Ishikawa (cell line): ENCODE measurements at regions not wholly inside any gene's neighbourhood (a gene's known extent, or its start where the extent isn't known, plus 50 kb on each side); places are given as distances from the start of the nearest gene placed in this dataset.

ENCODE experiments used
- CREB1 ChIP-seq: IDR thresholded peaks from 2 replicates; pipeline ENCODE4 v1.6.1; 2012; ENCODE audit warnings: low read depth
- EGR1 ChIP-seq: IDR thresholded peaks from 2 replicates; pipeline ENCODE4 v1.6.1; 2012
- FOXM1 ChIP-seq: IDR thresholded peaks from 2 replicates; pipeline ENCODE4 v1.6.1; 2012; ENCODE audit warnings: low read depth, borderline replicate concordance
- RAD21 ChIP-seq: IDR thresholded peaks from 2 replicates; pipeline ENCODE4 v1.6.1; 2012; ENCODE audit warnings: low read depth
- REST ChIP-seq: IDR thresholded peaks from 2 replicates; pipeline ENCODE4 v1.6.1; 2012; ENCODE audit warnings: low read depth, mild to moderate bottlenecking
- TF ChIP-seq, protein P1 (sequence below): IDR thresholded peaks from 2 replicates; pipeline ENCODE4 v1.6.1; 2012

- TF ChIP-seq REST = no peak
- TF ChIP-seq, protein P1, sequence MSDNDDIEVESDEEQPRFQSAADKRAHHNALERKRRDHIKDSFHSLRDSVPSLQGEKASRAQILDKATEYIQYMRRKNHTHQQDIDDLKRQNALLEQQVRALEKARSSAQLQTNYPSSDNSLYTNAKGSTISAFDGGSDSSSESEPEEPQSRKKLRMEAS = no peak
- TF ChIP-seq EGR1 = no peak
- no peak for TF ChIP-seq CREB1
- TF ChIP-seq RAD21 = no peak
- no peak for TF ChIP-seq FOXM1
Measured at GRCh38 chr9:7376213-7376612, 423.4 kb downstream of the DMAC1 start.
